GM23338 (cell line): ENCODE measurements at regions not wholly inside any gene's neighbourhood (a gene's known extent, or its start where the extent isn't known, plus 50 kb on each side); places are given as distances from the start of the nearest gene placed in this dataset.

Experiments
- CREB1 ChIP-seq: fragments of 250-450 bp; sonication (Bioruptor Pico); IDR thresholded peaks from 2 replicates; pipeline ENCODE4 v1.5.0; 2020; ENCODE audit warnings: low read depth, mild to moderate bottlenecking, moderate library complexity
- CTCF ChIP-seq, 2 experiments: fragments of 200-600 bp in 1 of 2; sonication (generic) in 1 of 2; conservative IDR thresholded peaks; 2 replicates each; pipeline versions ENCODE4 v1.5.1 to v1.6.1; 2016 to 2017; ENCODE audit warnings: antibody characterized with exemption in 2 of 2, low read depth in 2 of 2, mild to moderate bottlenecking in 2 of 2, moderate library complexity in 1 of 2
- EZH2 ChIP-seq: fragments of 200-600 bp; sonication (generic); IDR thresholded peaks from one replicate; pipeline ENCODE4 v1.8.0; 2017; ENCODE audit warnings: antibody characterized with exemption, mild to moderate bottlenecking, low read depth; ENCODE audit not compliant: unreplicated experiment
- EZH2phosphoT487 ChIP-seq: fragments of 200-600 bp; sonication (generic); IDR thresholded peaks from one replicate; pipeline ENCODE4 v1.8.1; 2018; ENCODE audit warnings: antibody characterized with exemption; ENCODE audit not compliant: unreplicated experiment
- JUNB ChIP-seq: IDR thresholded peaks from one replicate; pipeline ENCODE4 v1.6.1; 2016; ENCODE audit warnings: antibody characterized with exemption; ENCODE audit not compliant: unreplicated experiment
- NANOG ChIP-seq: IDR thresholded peaks from 2 replicates; pipeline ENCODE4 v1.6.1; 2016; ENCODE audit warnings: antibody characterized with exemption, borderline replicate concordance
- POLR2AphosphoS5 ChIP-seq: IDR thresholded peaks from 2 replicates; pipeline ENCODE4 v1.6.1; 2016; ENCODE audit warnings: antibody characterized with exemption, low read depth
- STAT1 ChIP-seq: IDR thresholded peaks from one replicate; pipeline ENCODE4 v1.6.1; 2016; ENCODE audit warnings: antibody characterized with exemption; ENCODE audit not compliant: unreplicated experiment
- ZNF114 ChIP-seq: fragments of 250-450 bp; sonication (Bioruptor Pico); IDR thresholded peaks from 2 replicates; pipeline ENCODE4 v1.5.0; 2020; ENCODE audit warnings: mild to moderate bottlenecking, moderate library complexity
- ZNF331 ChIP-seq: fragments of 250-450 bp; sonication (Bioruptor Pico); IDR thresholded peaks from 2 replicates; pipeline ENCODE4 v1.5.0; 2020; ENCODE audit warnings: low read depth, mild to moderate bottlenecking, moderate library complexity
- TF ChIP-seq, protein P1 (sequence below): IDR thresholded peaks from one replicate; pipeline ENCODE4 v1.6.1; 2018; ENCODE audit warnings: antibody characterized with exemption; ENCODE audit not compliant: unreplicated experiment
- TF ChIP-seq, protein P2 (sequence below): IDR thresholded peaks from 2 replicates; pipeline ENCODE4 v1.6.1; 2016; ENCODE audit warnings: antibody characterized with exemption

GRCh38 chr13:73521290-73521624, 462.5 kb downstream of the KLF5 start:
- TF ChIP-seq NANOG (no peak), CTCF (conservative IDR thresholded peaks at IDR 0.05; ENCODE audit: low read depth in 2 of 2) (no peak), EZH2 (no peak), ZNF331 (no peak), CREB1 (CRISPR knock-in tag) (no peak), ZNF114 (CRISPR knock-in tag) (no peak), JUNB (no peak), EZH2phosphoT487 (no peak), POLR2AphosphoS5 (no peak), STAT1 (no peak)
- TF ChIP-seq, protein P1, sequence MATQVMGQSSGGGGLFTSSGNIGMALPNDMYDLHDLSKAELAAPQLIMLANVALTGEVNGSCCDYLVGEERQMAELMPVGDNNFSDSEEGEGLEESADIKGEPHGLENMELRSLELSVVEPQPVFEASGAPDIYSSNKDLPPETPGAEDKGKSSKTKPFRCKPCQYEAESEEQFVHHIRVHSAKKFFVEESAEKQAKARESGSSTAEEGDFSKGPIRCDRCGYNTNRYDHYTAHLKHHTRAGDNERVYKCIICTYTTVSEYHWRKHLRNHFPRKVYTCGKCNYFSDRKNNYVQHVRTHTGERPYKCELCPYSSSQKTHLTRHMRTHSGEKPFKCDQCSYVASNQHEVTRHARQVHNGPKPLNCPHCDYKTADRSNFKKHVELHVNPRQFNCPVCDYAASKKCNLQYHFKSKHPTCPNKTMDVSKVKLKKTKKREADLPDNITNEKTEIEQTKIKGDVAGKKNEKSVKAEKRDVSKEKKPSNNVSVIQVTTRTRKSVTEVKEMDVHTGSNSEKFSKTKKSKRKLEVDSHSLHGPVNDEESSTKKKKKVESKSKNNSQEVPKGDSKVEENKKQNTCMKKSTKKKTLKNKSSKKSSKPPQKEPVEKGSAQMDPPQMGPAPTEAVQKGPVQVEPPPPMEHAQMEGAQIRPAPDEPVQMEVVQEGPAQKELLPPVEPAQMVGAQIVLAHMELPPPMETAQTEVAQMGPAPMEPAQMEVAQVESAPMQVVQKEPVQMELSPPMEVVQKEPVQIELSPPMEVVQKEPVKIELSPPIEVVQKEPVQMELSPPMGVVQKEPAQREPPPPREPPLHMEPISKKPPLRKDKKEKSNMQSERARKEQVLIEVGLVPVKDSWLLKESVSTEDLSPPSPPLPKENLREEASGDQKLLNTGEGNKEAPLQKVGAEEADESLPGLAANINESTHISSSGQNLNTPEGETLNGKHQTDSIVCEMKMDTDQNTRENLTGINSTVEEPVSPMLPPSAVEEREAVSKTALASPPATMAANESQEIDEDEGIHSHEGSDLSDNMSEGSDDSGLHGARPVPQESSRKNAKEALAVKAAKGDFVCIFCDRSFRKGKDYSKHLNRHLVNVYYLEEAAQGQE = no peak
- TF ChIP-seq, protein P2, sequence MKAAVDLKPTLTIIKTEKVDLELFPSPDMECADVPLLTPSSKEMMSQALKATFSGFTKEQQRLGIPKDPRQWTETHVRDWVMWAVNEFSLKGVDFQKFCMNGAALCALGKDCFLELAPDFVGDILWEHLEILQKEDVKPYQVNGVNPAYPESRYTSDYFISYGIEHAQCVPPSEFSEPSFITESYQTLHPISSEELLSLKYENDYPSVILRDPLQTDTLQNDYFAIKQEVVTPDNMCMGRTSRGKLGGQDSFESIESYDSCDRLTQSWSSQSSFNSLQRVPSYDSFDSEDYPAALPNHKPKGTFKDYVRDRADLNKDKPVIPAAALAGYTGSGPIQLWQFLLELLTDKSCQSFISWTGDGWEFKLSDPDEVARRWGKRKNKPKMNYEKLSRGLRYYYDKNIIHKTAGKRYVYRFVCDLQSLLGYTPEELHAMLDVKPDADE = no peak
